ENCODE measurements at regions not wholly inside any gene's neighbourhood (a gene's known extent, or its start where the extent isn't known, plus 50 kb on each side); places are given as distances from the start of the nearest gene placed in this dataset.
"Not testable (repeated sequence)": the region's sequence is repeated elsewhere in the genome, so short reads cannot be mapped to it uniquely, and the experiment has no call there.

- no peak for DNase-seq
Observed at GRCh38 chr18:28519997-28520396, 343.1 kb upstream of the CDH2 start.

GRCh38 chr18:28514699-28515098, 337.8 kb upstream of the CDH2 start:
- no peak for DNase-seq

- DNase-seq, result no peak
Observed at GRCh38 chr18:28512357-28512756, 335.4 kb upstream of the CDH2 start.

GRCh38 chr18:28511413-28511821, 334.5 kb upstream of the CDH2 start:
- DNase-seq, result no peak

GRCh38 chr18:28510210-28510609, 333.3 kb upstream of the CDH2 start:
- DNase-seq, result no peak

GRCh38 chr18:28504066-28504465, 327.1 kb upstream of the CDH2 start:
- no peak for DNase-seq

- no peak for DNase-seq
Observed at GRCh38 chr18:28494151-28494550, 317.2 kb upstream of the CDH2 start.

- DNase-seq, result no peak
Observed at GRCh38 chr18:28485918-28486317, 309.0 kb upstream of the CDH2 start.

- no peak for DNase-seq
Observed at GRCh38 chr18:28485210-28485801, 308.4 kb upstream of the CDH2 start.

- no peak for DNase-seq
Observed at GRCh38 chr18:28478531-28478930, 301.6 kb upstream of the CDH2 start.

GRCh38 chr18:28476302-28476701, 299.4 kb upstream of the CDH2 start:
- DNase-seq, result no peak

GRCh38 chr18:28469946-28470345, 293.0 kb upstream of the CDH2 start:
- no peak for DNase-seq

GRCh38 chr18:28468901-28469300, 292.0 kb upstream of the CDH2 start:
- no peak for DNase-seq

- DNase-seq, result no peak
Observed at GRCh38 chr18:28466204-28466603, 289.3 kb upstream of the CDH2 start.

- no peak for DNase-seq
Observed at GRCh38 chr18:28459587-28459986, 282.7 kb upstream of the CDH2 start.

GRCh38 chr18:28458751-28459150, 281.8 kb upstream of the CDH2 start:
- DNase-seq, result no peak

GRCh38 chr18:28457784-28458183, 280.9 kb upstream of the CDH2 start:
- DNase-seq, result no peak

- no peak for DNase-seq
Observed at GRCh38 chr18:28455971-28456370, 279.0 kb upstream of the CDH2 start.

GRCh38 chr18:28439870-28440269, 262.9 kb upstream of the CDH2 start:
- no peak for DNase-seq

- DNase-seq, result no peak
Observed at GRCh38 chr18:28438381-28438780, 261.5 kb upstream of the CDH2 start.

GRCh38 chr18:28432339-28432738, 255.4 kb upstream of the CDH2 start:
- DNase-seq, result no peak

- no peak for DNase-seq
Observed at GRCh38 chr18:28425886-28426285, 249.0 kb upstream of the CDH2 start.

GRCh38 chr18:28422577-28422976, 245.6 kb upstream of the CDH2 start:
- no peak for DNase-seq

GRCh38 chr18:28421950-28422349, 245.0 kb upstream of the CDH2 start:
- DNase-seq, result not testable (repeated sequence)

GRCh38 chr18:28412521-28412920, 235.6 kb upstream of the CDH2 start:
- no peak for DNase-seq

GRCh38 chr18:28411806-28412205, 234.9 kb upstream of the CDH2 start:
- DNase-seq, result no peak
